Upper lobe of left lung (tissue), 4 donors: ENCODE measurements at regions not wholly inside any gene's neighbourhood (a gene's known extent, or its start where the extent isn't known, plus 50 kb on each side); places are given as distances from the start of the nearest gene placed in this dataset.

ENCODE experiments used
- CTCF ChIP-seq, 6 experiments: fragments of 450-650 bp in 4 of 6; fragments of 200-600 bp in 2 of 6; sonication (generic) in 2 of 6; IDR thresholded peaks; one replicate each; pipeline ENCODE4 v1.5.1; 2016 to 2019; ENCODE audit warnings: antibody characterized with exemption in 6 of 6
- EP300 ChIP-seq, 4 donors: sonication (generic); formaldehyde crosslinking; IDR thresholded peaks; one replicate each; pipeline ENCODE4 v1.5.1; 2017; ENCODE audit warnings: antibody characterized with exemption in 4 of 4, control low read depth in 2 of 4
- POLR2A ChIP-seq, 4 donors: fragments of 450-650 bp; IDR thresholded peaks; one replicate each; pipeline ENCODE4 v1.5.1; 2016 to 2017; ENCODE audit warnings: antibody characterized with exemption in 4 of 4, mild to moderate bottlenecking in 2 of 4

GRCh38 chr4:132097041-132097440 is 1052.1 kb upstream of the PCDH10 start:
- TF ChIP-seq CTCF (IDR thresholded peaks at IDR 0.05) (no peak), EP300 (IDR thresholded peaks at IDR 0.05) (no peak), POLR2A (IDR thresholded peaks at IDR 0.05) (no peak)
